Fibroblast of the conjunctiva (primary cell): ENCODE measurements at regions not wholly inside any gene's neighbourhood (a gene's known extent, or its start where the extent isn't known, plus 50 kb on each side); places are given as distances from the start of the nearest gene placed in this dataset.
A peak's percentile ranks its signal among the peaks of the same experiment; 100 is the strongest.

ENCODE experiments used
- DNase-seq: peaks from one replicate; pipeline ENCODE4 v3.0.0-alpha.2; 2010; ENCODE audit warnings: low read depth

DNA sequence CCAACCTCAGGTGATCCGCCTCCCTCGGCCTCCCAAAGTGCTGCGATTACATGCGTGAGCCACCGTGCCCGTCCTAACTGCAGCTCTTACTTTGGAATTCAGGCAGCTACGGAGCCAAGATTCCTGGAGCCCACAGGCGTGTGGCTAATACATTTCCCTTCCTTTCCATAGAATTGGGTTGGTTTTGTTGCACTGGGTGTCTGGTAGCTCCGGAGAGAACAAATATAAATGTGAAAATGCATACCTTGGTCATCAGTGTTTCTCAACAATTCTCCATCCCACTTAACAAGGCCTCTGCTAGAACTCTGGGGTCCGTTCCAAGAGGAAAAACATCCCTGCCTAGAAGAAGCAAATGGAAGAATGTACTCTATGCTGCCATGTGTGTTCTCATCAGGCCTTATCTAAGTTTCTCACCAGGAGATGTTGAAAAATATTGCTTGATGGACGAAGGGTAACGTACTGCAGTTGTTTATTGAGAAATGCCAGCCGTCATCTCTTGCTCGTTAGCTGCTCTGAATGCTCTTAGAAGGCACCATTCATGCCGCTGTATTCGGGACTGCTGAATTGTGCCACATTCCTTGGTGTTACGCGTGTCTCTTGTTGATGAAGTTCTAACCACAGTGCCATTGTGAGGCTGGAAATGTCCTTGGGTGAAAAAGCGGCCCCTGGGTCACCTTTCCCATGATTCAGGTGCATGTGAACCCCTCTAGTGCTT, 50.5 kb upstream of the CD99 start:
- no peak for DNase-seq

DNA sequence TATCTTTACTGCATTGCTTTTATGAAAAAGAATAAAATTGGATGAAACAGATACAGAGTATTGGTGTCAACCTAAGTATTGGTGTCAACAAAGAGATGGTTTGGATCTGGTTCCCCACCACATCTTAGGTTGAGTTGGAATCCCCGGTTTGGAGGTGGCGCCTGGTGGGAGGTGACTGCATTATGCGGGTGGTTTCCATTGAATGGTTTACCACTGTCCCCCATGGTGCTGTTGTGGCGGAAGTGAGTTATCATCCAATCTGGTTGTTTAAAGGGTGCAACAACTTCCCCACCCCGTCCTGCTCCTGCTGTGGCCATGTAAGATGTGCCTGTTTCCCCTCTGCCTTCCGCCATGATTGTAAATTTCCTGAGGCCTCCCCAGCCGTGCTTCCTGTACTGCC, 52.8 kb upstream of the CD99 start:
- no peak for DNase-seq

DNA sequence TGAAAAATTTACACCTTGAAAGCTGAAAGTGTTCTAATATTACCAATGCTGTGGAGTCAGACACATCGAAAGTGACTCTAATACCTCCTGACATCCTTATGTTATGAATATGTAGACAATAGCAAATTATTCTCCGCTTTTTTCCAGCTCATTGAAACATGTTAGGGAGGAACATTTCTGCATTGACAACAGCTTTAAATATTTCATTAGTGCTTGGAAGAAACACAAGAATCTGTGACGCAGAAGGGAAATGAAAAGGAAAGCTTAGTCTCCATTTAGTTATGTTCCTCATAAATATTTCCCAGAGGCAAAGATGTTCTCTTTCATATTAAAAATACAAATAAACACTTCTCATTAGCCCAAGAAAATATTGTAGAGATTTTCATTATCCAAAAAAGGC, 55.8 kb upstream of the CD99 start:
- DNase-seq, result peak; percentile 5

DNA sequence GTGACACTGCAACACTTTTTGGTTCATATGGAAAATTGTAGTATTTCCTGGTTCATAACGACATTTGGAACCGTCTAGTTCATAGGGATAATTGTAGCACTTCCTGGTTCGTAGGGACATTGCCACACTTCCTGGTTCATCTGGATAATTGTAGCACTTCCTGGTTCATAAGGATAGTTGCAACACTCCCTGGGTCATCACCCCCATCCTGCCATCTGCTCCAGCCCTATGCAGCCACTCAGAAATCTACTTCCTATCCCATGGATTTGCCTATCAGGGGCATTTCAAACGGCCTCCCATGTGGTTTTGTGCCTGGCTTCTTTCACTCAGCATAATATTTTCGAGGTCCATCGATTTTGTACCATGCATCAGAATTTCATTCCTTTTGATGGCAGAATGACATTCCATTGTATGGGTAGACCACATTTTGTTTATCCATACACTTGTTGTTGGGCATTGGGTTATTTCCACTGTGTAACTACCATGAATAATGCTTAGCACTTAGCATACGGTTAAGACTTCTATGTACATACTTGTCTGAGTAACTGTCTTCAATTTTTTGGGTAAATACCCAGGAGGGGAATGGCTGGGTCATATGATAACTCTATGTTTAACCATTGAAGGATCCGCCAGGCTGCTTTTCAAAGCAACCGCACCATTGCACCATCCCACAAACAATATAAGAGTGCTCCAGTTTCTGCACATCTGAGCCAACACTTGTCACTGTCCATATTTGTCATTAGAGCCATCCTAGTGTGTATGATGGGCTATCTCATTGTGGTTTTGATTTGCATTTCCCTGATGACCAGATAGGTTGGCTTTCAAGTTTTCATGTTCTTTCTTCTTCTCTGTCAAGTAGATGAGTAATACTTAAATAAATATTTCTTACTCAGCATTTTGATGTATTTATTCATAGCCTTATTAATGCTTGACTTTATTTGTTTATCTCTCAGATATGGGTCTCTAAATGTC, 58.3 kb upstream of the CD99 start:
- DNase-seq, result no peak

DNA sequence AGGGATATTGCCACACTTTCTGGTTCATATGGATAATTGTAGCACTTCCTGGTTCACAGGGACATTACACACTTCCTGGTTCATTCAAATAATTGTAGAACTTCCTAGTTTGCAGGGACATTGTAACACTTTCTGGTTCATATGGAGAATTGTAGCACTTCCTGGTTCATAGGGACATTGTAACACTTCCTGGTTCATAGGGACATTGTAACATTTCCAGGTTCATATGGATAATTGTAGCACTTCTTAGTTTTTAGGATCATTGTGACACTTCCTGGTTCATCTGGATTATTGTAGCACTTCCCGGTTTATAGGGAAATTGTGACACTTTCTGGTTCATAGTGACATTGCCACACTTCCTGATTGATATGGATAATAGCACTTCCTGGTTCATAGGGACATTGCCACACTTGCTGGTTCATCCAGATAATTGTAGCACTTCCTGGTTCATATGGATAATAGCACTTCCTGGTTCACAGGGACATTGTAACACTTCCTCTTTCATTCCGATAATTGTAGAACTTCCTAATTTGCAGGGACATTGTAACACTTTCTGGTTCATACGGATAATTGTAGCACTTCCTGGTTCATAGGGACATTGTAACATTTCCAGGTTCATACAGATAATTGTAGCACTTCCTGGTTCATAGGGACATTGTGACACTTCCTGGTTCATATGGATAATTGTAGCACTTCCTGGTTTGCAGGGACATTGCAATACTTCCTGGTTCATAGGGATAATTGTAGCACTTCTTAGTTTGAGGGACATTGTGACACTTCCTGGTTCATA, 59.2 kb upstream of the CD99 start:
- no peak for DNase-seq

DNA sequence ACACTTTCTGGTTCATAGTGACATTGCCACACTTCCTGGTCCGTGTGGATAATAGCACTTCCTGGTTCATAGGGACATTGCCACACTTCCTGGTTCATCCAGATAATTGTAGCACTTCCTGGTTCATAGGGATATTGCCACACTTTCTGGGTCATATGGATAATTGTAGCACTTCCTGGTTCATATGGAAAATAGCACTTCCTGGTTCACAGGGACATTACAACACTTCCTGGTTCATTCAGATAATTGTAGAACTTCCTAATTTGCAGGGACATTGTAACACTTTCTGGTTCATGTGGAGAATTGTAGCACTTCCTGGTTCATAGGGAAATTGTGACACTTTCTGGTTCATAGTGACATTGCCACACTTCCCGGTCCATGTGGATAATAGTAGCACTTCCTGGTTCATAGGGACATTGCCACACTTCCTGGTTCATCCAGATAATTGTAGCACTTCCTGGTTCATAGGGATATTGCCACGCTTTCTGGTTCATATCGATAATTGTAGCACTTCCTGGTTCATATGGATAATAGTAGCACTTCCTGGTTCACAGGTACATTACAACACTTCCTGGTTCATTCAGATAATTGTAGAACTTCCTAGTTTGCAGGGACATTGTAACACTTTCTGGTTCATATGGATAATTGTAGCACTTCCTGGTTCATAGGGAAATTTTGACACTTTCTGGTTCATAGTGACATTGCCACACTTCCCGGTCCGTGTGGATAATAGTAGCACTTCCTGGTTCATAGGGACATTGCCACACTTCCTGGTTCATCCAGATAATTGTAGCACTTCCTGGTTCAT, 60.0 kb upstream of the CD99 start:
- peak; percentile 10 for DNase-seq

DNA sequence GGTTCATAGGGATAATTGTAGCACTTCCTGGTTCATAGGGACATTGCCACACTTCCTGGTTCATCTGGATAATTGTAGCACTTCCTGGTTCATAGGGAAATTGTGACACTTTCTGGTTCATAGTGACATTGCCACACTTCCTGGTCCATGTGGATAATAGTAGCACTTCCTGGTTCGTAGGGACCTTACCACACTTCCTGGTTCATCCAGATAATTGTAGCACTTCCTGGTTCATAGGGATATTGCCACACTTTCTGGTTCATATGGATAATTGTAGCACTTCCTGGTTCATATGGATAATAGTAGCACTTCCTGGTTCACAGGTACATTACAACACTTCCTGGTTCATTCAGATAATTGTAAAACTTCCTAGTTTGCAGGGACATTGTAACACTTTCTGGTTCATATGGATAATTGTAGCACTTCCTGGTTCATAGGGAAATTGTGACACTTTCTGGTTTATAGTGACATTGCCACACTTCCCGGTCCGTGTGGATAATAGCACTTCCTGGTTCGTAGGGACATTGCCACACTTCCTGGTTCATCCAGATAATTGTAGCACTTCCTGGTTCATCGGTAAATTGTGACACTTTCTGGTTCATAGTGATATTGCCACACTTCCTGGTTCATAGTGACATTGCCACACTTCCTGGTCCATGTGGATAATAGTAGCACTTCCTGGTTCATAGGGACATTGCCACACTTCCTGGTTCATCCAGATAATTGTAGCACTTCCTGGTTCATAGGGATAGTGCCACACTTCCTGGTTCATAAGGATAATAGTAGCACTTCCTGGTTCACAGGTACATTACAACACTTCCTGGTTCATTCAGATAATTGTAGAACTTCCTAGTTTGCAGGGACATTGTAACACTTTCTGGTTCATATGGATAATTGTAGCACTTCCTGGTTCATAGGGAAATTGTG, 60.8 kb upstream of the CD99 start:
- peak; percentile 20 for DNase-seq

DNA sequence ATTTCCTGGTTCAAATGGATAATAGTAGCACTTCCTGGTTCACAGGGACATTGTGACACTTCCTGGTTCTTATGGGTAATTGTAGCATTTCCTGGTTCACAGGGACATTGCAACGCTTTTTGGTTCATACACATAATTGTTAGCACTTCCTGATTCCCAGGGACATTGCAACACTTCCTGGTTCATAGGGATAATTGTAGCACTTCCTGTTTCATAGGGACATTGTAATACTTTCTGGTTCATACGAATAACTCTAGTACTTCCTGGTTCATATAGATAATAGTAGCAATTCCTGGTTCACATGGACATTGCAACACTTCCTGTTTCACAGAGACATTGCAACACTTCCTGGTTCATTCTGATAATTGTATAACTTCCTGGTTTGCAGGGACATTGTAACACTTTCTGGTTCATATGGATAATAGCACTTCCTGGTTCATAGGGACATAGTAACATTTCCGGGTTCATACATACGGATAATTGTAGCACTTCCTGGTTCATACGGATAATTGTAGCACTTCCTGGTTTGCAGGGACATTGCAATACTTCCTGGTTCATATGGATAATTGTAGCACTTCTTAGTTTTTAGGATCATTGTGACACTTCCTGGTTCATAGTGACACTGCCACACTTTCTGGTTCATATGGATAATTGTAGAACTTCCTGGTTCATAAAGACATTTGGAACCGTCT, 61.6 kb upstream of the CD99 start:
- no peak for DNase-seq

DNA sequence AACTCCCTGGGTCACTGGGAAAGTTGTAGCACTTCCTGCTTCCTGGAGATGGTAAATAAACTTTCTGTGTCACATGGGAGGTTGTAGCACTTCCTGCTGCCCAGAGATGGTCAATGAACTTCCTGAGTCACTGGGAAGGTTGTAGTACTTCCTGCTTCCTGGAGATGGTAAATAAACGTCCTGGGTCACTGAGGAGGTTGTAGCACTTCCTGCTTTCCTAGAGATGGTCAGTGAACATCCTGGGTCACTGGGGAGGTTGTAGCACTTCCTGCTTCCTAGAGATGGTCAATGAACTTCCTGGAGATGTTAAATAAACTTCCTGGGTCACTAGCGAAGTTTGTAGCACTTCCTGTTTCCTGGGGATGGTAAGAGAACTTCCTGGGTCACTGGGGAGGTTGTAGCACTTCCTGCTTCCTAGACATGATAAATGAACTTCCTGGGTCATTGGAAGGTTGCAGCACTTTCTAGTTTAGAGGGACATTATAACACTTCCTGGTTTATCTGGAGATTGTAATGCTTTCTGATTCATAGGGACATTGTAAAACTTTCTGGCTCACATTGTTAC, 62.3 kb upstream of the CD99 start:
- DNase-seq, result no peak

DNA sequence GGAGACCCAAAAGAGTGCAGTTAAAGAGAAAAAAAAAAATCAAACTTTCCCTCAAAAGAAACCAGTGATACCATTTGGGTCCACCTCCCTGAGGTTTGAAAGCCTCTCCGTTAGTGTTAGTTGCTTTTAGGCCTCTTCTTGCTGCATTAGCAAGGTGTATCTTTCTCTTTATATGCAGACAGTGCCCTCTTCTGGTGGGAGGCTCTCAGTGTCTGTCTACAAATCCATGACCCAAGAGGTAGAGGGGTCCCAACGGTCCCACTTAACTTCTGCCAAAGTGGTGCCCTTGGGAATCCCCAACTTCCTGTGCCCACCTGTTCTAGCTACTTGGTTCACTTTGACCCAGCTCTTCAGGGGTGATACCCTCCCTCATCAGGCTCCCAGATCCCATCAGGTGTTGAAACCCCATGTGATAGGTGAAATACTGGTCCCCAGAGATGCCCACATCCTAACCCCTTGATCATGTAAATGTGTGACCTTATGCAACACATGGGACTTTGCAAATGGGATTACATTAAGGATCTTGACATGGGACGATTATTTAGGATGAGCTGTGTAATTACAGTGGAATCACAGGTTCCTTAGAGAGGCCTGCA, 63.7 kb upstream of the CD99 start:
- peak; percentile 12 for DNase-seq

DNA sequence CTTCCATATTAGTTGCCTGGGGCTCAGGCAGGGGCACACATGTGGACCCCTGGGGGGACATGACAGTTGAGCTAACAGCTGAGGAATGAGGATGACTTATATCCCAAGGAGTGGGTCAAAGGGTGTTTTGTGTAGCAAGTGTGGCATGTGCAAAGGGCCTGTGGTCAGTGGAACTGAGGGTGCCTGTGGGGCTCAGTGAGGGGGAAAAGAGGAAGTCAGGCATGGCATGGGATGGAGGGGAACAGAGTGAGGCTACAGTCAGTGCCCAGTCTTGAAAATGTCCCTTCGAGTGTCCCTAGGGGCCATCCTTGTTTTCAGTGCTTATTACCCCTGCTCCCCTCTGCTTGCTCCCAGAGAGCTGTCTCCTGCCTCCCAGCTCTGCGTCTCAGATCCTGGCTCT, 64.3 kb upstream of the CD99 start:
- no peak for DNase-seq

DNA sequence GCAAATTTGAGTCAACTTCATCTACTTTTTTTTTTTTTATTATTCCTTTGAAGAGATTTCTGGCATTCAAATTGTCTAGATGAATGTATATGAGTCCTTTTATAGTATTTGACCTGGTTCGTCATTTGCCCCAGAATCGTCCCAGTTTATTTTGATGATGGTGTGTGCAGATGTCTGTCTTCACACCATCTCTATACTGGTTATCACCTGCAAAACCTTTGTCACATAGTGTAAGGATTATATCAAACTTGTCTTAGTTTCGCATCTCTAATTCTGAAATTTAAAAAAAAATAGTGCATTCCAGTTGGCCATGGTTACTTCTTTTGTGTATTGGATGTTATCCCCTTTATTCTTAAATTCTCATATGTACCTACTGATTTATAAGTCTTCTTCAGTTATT, 70.5 kb upstream of the CD99 start:
- no peak for DNase-seq

DNA sequence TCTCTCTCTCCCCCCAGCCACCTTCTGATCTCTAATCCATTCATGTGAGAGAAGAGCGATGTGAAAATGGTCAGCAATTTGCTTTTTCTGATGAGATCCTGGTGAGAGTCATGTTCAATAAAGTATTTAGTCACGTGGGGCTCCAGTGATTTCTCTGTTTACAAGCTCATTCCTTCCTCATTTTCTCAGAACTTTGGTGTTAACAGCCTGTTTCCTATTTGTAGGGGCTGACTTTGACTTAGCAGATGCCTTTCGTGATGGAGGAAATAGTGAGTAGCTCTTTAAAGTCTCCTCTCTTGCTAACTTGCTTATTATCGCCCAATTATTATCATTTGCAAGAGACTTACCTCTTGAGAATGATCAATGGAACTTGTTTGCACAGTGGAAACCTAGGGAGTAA, 72.6 kb upstream of the CD99 start:
- DNase-seq, result no peak

DNA sequence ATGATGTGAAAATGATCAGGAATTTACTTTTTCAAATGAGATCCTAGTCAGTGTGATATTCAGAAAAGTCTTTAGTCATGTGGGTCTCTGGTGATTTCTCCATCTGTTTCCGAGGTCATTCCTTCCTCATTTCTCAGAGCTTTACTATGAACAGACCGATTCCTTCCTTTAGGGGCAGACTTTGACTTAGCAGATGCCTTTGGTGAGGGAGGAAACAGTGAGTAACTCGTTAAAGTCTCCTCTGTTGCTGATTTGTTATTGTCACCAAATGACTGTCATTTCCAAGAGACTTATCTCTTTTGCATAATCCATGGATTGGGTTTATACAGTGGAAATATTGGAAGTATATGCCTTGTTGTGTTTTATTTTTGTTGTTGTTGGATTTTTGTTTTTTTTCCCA, 76.2 kb upstream of the CD99 start:
- peak; percentile 58 for DNase-seq

DNA sequence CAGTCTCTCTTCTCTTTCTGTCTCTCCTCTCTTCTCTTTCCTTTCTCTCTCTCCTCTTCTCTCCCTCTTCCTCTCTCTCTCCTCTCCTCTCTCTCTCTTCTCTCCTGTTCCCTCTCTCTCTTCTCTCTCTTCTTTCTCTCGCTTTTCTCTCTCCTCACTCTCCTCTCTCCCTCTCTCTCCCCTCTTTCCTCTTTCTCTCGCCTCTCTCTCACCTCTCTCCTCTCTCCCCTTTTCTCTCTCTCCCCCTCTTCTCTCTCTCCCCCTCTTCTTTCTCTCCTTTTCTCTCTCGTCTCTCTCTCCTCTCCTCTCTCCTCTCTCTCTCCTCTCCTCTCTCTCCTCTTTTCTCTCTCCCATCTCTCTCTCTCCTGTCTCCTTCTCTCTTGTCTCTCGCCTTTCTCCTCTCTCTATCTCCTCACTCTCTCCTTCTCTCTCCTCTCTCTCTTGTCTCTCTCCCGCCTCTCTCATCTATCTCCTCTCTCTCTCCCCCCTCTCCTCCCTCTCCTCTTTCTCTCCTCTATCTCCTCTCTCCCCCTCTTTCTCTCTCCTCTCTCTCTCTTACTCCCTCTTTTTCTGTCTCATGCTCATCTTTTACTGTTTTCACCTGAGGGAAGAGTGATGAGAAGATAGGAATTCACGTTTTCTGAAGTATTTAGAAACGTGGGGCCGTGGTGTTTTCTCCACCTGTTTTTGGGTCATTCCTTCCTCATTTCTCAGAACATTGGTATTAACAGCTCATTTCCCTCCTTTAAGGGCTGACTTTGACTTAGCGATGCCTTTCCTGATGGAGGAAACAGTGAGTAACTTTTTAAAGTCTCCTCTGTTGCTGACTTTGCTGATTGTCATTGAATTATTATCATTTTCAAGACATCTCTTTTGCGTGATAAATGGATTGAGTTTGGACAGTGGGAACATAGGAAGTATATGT, 80.6 kb upstream of the CD99 start:
- no peak for DNase-seq

DNA sequence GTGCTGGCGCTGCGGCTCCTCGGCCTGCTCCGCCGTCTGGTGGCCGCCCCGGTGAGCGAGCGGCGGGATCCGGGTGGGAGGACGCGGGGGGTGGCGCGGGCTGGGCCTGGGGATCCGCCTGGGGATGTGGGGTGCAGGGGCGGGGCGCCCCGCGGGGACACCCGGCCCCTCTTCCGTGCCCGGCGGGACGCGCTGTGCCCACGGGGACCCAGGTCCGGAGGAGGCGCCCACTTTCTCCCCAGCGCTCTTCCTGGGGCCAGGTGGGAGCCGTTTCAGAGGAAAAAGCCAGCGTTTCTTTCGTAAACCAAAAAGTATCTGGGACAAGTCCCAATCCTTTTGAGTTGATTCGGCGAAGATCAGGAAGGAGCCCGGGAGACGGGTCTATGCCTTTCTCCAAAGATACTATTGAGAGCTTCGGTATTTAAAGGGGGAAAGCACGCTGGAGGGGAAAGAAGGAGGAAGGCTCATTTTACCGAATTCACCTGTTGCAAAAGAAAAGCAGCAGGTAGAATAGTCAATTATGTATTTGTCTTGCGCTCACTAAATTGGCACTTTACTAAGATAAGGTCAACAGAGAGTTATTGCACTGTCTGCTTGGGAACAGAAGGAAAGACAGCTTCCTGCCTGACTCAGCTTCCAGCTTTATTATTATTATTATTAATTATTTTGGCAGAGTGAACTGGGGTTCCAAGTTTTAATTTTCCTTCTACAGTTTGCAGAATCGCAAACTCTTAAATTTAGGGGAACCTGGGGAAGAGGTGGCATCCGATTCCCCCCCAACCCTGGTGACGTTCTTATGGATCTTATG, 81.5 kb upstream of the CD99 start:
- DNase-seq, result no peak
